ENCODE measurements at regions not wholly inside any gene's neighbourhood (a gene's known extent, or its start where the extent isn't known, plus 50 kb on each side); places are given as distances from the start of the nearest gene placed in this dataset.

GRCh38 chr4:19987746-19988145 lies 264.0 kb upstream of the SLIT2 start:
- Histone ChIP-seq H3K4me1 (no peaks in the 10 kb centered on the region), H3K4me3 (no peak overlapping the region), H3K9me3 (no peaks in the 10 kb centered on the region), H3K27me3 (no peaks in the 10 kb centered on the region), H3K36me3 (no peaks in the 10 kb centered on the region), H3K27ac (no peak overlapping the region)
- DNase-seq: no peak
- intact Hi-C loops (cut with DNase I; ENCODE audit: low total_unique reads) (no loop called here), in situ Hi-C loops (cut with MboI; ENCODE audit: low pct_ligation_motif_present in 1 of 4, low pct_unique_long_range_greater_than_20kb in 1 of 4, low sequenced_read_pairs in 3 of 4) (no loop called here)
- TF ChIP-seq POLR2A (IDR thresholded peaks at IDR 0.05): no peak
- no peak for TF ChIP-seq POLR2AphosphoS5 (IDR thresholded peaks at IDR 0.05)
- no peak for TF ChIP-seq EP300 (IDR thresholded peaks at IDR 0.05; ENCODE audit: low read depth)
- no peak for TF ChIP-seq CTCF (IDR thresholded peaks at IDR 0.05)

- intact Hi-C loops (cut with DNase I; ENCODE audit: low total_unique reads) (no loop called here), in situ Hi-C loops (cut with MboI; ENCODE audit: low pct_ligation_motif_present in 1 of 4, low pct_unique_long_range_greater_than_20kb in 1 of 4, low sequenced_read_pairs in 3 of 4) (no loop called here)
- no peak overlapping the region for H3K4me3 ChIP-seq
- no peak for DNase-seq
- H3K4me1 ChIP-seq: no peaks in the 10 kb centered on the region
- no peaks in the 10 kb centered on the region for H3K36me3 ChIP-seq
- TF ChIP-seq POLR2A (IDR thresholded peaks at IDR 0.05): no peak
- TF ChIP-seq CTCF (IDR thresholded peaks at IDR 0.05): no peak
- no peak for TF ChIP-seq POLR2AphosphoS5 (IDR thresholded peaks at IDR 0.05)
- TF ChIP-seq EP300 (IDR thresholded peaks at IDR 0.05; ENCODE audit: low read depth): no peak
- peaks cover 0 to 7% of the 10 kb centered on the region in 2 donors for H3K9me3 ChIP-seq
- WGBS, 2 donors (ENCODE audit: low coverage in 1 of 2): 76 to 82% methylated on average over 3 of the region's 3 CpGs
- no peak overlapping the region for H3K27ac ChIP-seq
- H3K27me3 ChIP-seq: no peaks in the 10 kb centered on the region
These were observed 268.6 kb upstream of the SLIT2 start for GRCh38 chr4:19983072-19983471.

GRCh38 chr4:19982556-19982955 lies 269.1 kb upstream of the SLIT2 start:
- H3K4me1 ChIP-seq: no peaks in the 10 kb centered on the region
- DNase-seq: no peak
- no peak overlapping the region for H3K27ac ChIP-seq
- no peaks in the 10 kb centered on the region for H3K36me3 ChIP-seq
- no peaks in the 10 kb centered on the region for H3K27me3 ChIP-seq
- no peak overlapping the region for H3K4me3 ChIP-seq
- H3K9me3 ChIP-seq: peaks cover 0 to 7% of the 10 kb centered on the region in 2 donors
- intact Hi-C loops (cut with DNase I; ENCODE audit: low total_unique reads) (no loop called here), in situ Hi-C loops (cut with MboI; ENCODE audit: low pct_ligation_motif_present in 1 of 4, low pct_unique_long_range_greater_than_20kb in 1 of 4, low sequenced_read_pairs in 3 of 4) (no loop called here)
- no peak for TF ChIP-seq CTCF (IDR thresholded peaks at IDR 0.05)
- no peak for TF ChIP-seq POLR2A (IDR thresholded peaks at IDR 0.05)
- no peak for TF ChIP-seq POLR2AphosphoS5 (IDR thresholded peaks at IDR 0.05)
- no peak for TF ChIP-seq EP300 (IDR thresholded peaks at IDR 0.05; ENCODE audit: low read depth)
- WGBS, 2 donors (ENCODE audit: low coverage in 1 of 2): 77 to 94% methylated on average over 2 to 3 of the region's 3 CpGs

- DNase-seq: no peak
- TF ChIP-seq POLR2AphosphoS5 (IDR thresholded peaks at IDR 0.05) (no peak), CTCF (IDR thresholded peaks at IDR 0.05) (no peak), POLR2A (IDR thresholded peaks at IDR 0.05) (no peak), EP300 (IDR thresholded peaks at IDR 0.05; ENCODE audit: low read depth) (no peak)
- intact Hi-C loops (cut with DNase I; ENCODE audit: low total_unique reads) (no loop called here), in situ Hi-C loops (cut with MboI; ENCODE audit: low pct_ligation_motif_present in 1 of 4, low pct_unique_long_range_greater_than_20kb in 1 of 4, low sequenced_read_pairs in 3 of 4) (no loop called here)
- 48 to 100% methylated on average over 1 of the region's 1 CpG for WGBS, 2 donors (ENCODE audit: low coverage in 1 of 2)
- Histone ChIP-seq H3K4me3 (no peak overlapping the region), H3K4me1 (no peaks in the 10 kb centered on the region), H3K27me3 (no peaks in the 10 kb centered on the region), H3K9me3 (no peaks in the 10 kb centered on the region), H3K36me3 (no peaks in the 10 kb centered on the region), H3K27ac (no peak overlapping the region)
These were observed 279.9 kb upstream of the SLIT2 start for GRCh38 chr4:19971829-19972228.

All from transverse colon (tissue), 4 donors.